DOHH2 (cell line): ENCODE measurements at regions not wholly inside any gene's neighbourhood (a gene's known extent, or its start where the extent isn't known, plus 50 kb on each side); places are given as distances from the start of the nearest gene placed in this dataset.
"Not testable (repeated sequence)": the region's sequence is repeated elsewhere in the genome, so short reads cannot be mapped to it uniquely, and the experiment has no call there.

Source experiments
- H3F3A ChIP-seq: fragments of 200-600 bp; sonication (generic), shearing (Covaris generic); 2 replicates; pipeline ENCODE4 v1.6.0; 2016; ENCODE audit warnings: antibody characterized with exemption, mild to moderate bottlenecking; ENCODE audit not compliant: control insufficient read depth, insufficient read depth
- H3K27ac ChIP-seq: fragments of 200-600 bp; sonication (generic); 2 replicates; pipeline ENCODE4 v1.5.1; 2014; ENCODE audit warnings: low read depth, mild to moderate bottlenecking, low read length, moderate library complexity
- H3K27me3 ChIP-seq: fragments of 200-600 bp; sonication (generic); 2 replicates; pipeline ENCODE4 v1.6.1; 2014; ENCODE audit warnings: mild to moderate bottlenecking, low read length, mixed read lengths; ENCODE audit not compliant: control insufficient read depth
- H3K36me3 ChIP-seq: fragments of 200-600 bp; sonication (generic); 2 replicates; pipeline ENCODE4 v1.6.1; 2014; ENCODE audit warnings: mild to moderate bottlenecking, low read length, moderate library complexity, mixed read lengths; ENCODE audit not compliant: control insufficient read depth
- H3K4me1 ChIP-seq: fragments of 200-600 bp; sonication (generic); 2 replicates; pipeline ENCODE4 v1.6.1; 2014; ENCODE audit warnings: mild to moderate bottlenecking, low read length, mixed read lengths; ENCODE audit not compliant: control insufficient read depth
- H3K4me2 ChIP-seq: fragments of 200-600 bp; sonication (generic); 2 replicates; pipeline ENCODE4 v1.6.0; 2014; ENCODE audit warnings: mild to moderate bottlenecking, low read length, moderate library complexity
- H3K4me3 ChIP-seq: fragments of 200-600 bp; sonication (generic); 2 replicates; pipeline ENCODE4 v1.5.1; 2014; ENCODE audit warnings: mild to moderate bottlenecking, low read length, mixed read lengths
- H3K79me2 ChIP-seq: fragments of 200-600 bp; sonication (generic); 2 replicates; pipeline ENCODE4 v1.6.1; 2014; ENCODE audit warnings: mild to moderate bottlenecking, low read length, mixed read lengths; ENCODE audit not compliant: control insufficient read depth
- H3K9me2 ChIP-seq: fragments of 200-600 bp; sonication (generic); replicated peaks from 2 replicates; pipeline ENCODE4 v1.6.1; 2014; ENCODE audit warnings: mild to moderate bottlenecking, low read length, mixed read lengths; ENCODE audit not compliant: control insufficient read depth
- H3K9me3 ChIP-seq: fragments of 200-600 bp; sonication (generic); 2 replicates; pipeline ENCODE4 v1.6.1; 2014; ENCODE audit warnings: antibody characterized with exemption, low read length, mixed read lengths; ENCODE audit not compliant: control insufficient read depth, insufficient read depth
- H4K20me1 ChIP-seq: fragments of 200-600 bp; sonication (generic); 2 replicates; pipeline ENCODE4 v1.6.0; 2014; ENCODE audit warnings: low read depth, mild to moderate bottlenecking, antibody characterized with exemption, low read length, moderate library complexity; ENCODE audit not compliant: control insufficient read depth, insufficient read depth

- not testable (repeated sequence) for H4K20me1 ChIP-seq, H3K36me3 ChIP-seq, H3K27ac ChIP-seq, H3K4me1 ChIP-seq, H3K79me2 ChIP-seq, H3K27me3 ChIP-seq, H3F3A ChIP-seq, H3K9me2 ChIP-seq, H3K9me3 ChIP-seq, H3K4me2 ChIP-seq, H3K4me3 ChIP-seq
These were observed 115.9 kb downstream of the FAM72C start for GRCh38 chr1:143855867-143856266.

- not testable (repeated sequence) for H3F3A ChIP-seq, H3K4me1 ChIP-seq, H3K27me3 ChIP-seq, H3K79me2 ChIP-seq, H4K20me1 ChIP-seq, H3K4me3 ChIP-seq, H3K36me3 ChIP-seq, H3K9me3 ChIP-seq, H3K9me2 ChIP-seq, H3K4me2 ChIP-seq, H3K27ac ChIP-seq
These were observed 117.7 kb downstream of the FAM72C start for GRCh38 chr1:143854069-143854468.

- not testable (repeated sequence) for H3K4me2 ChIP-seq, H4K20me1 ChIP-seq, H3K36me3 ChIP-seq, H3K9me2 ChIP-seq, H3K4me1 ChIP-seq, H3K79me2 ChIP-seq, H3K27me3 ChIP-seq, H3F3A ChIP-seq, H3K4me3 ChIP-seq, H3K27ac ChIP-seq, H3K9me3 ChIP-seq
These were observed 121.1 kb downstream of the FAM72C start for GRCh38 chr1:143850637-143851036.

GRCh38 chr1:143848859-143849258, 122.9 kb downstream of the FAM72C start:
- not testable (repeated sequence) for H3K36me3 ChIP-seq, H3K4me1 ChIP-seq, H3K27ac ChIP-seq, H3K9me2 ChIP-seq, H3K9me3 ChIP-seq, H3K4me2 ChIP-seq, H3K79me2 ChIP-seq, H4K20me1 ChIP-seq, H3K4me3 ChIP-seq, H3K27me3 ChIP-seq, H3F3A ChIP-seq

- not testable (repeated sequence) for H3K79me2 ChIP-seq, H3K36me3 ChIP-seq, H3K4me2 ChIP-seq, H3K4me3 ChIP-seq, H3K4me1 ChIP-seq, H3K9me3 ChIP-seq, H3K9me2 ChIP-seq, H3F3A ChIP-seq, H3K27me3 ChIP-seq, H3K27ac ChIP-seq, H4K20me1 ChIP-seq
These were observed 126.6 kb downstream of the FAM72C start for GRCh38 chr1:143845193-143845592.

GRCh38 chr1:143842058-143842457, 129.7 kb downstream of the FAM72C start:
- H3K9me2 ChIP-seq, H4K20me1 ChIP-seq, H3K4me2 ChIP-seq, H3F3A ChIP-seq, H3K4me3 ChIP-seq, H3K79me2 ChIP-seq, H3K27me3 ChIP-seq, H3K27ac ChIP-seq, H3K9me3 ChIP-seq, H3K36me3 ChIP-seq, H3K4me1 ChIP-seq: not testable (repeated sequence)

- not testable (repeated sequence) for H4K20me1 ChIP-seq, H3K36me3 ChIP-seq, H3K4me3 ChIP-seq, H3K9me2 ChIP-seq, H3K4me1 ChIP-seq, H3K4me2 ChIP-seq, H3K27me3 ChIP-seq, H3K79me2 ChIP-seq, H3K9me3 ChIP-seq, H3K27ac ChIP-seq, H3F3A ChIP-seq
These were observed 132.6 kb downstream of the FAM72C start for GRCh38 chr1:143839182-143839581.

GRCh38 chr1:143838598-143838929, 133.2 kb downstream of the FAM72C start:
- not testable (repeated sequence) for H3K79me2 ChIP-seq, H3K4me1 ChIP-seq, H4K20me1 ChIP-seq, H3K4me2 ChIP-seq, H3F3A ChIP-seq, H3K9me3 ChIP-seq, H3K27ac ChIP-seq, H3K36me3 ChIP-seq, H3K9me2 ChIP-seq, H3K4me3 ChIP-seq, H3K27me3 ChIP-seq
